ENCODE measurements at regions not wholly inside any gene's neighbourhood (a gene's known extent, or its start where the extent isn't known, plus 50 kb on each side); places are given as distances from the start of the nearest gene placed in this dataset.

- DNase-seq: no peak
These were observed 111.1 kb upstream of the ARHGAP5 start for GRCh38 chr14:31965735-31966598.

GRCh38 chr14:31966896-31967668 lies 110.0 kb upstream of the ARHGAP5 start:
- DNase-seq: no peak

- DNase-seq: no peak
These were observed 109.5 kb upstream of the ARHGAP5 start for GRCh38 chr14:31967669-31967975.

- DNase-seq: no peak
These were observed 108.8 kb upstream of the ARHGAP5 start for GRCh38 chr14:31968107-31968810.

DNA sequence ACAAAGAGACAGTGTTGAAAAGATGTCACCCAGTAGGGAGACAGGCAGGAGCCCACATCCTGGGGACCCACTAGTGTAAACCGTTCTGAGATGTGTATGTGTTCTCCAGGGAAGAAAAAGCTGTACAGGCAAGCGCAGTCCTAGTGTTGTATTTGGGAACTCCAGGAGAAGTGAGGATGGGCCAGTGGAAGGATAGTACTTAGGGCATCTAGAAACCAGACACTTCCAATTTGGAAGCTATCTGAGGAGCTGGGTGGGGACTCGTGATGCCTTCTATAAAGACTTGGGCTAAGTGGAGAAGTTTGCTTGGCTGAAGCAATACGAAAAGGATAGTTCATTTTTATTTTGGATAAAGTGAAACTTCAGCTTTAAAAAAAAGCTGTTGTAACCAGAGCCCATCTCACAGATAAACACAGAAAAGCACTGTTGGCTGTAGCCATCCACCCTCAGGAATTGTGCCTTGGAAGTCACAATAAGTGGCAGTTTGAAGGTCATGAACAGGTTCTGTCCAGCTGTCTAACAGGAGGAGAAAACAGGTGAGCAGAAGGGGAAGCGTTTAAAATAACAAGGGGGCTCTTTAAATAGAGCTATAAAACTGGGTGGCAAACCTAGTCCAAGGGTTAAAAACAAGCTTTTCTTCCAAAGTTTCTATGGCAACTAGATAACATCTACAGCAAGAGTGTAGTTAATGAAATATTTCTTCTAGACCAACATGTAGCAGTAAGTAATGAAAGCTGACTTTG lies 108.0 kb upstream of the ARHGAP5 start:
- no peak for DNase-seq

GRCh38 chr14:31969699-31970240 lies 107.3 kb upstream of the ARHGAP5 start:
- no peak for DNase-seq

DNA sequence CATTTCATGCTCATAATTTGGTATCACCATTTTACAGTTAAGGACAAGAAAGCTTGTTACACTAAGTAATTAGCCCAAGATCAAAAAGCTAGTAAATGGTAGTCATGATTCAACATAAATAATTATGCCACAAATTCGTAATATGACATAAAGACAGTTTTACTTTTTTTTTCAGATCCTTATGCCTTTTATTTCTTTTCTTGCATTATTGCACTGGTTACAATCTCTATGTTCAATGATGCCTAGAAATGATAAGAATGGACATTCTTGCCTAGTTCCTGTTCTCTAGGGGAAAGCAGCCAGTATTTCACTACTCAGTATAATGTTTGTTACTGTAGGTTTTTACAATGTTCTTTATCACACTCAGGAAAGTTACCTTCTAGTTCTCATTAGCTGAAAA lies 106.4 kb upstream of the ARHGAP5 start:
- DNase-seq: no peak

GRCh38 chr14:31971612-31972011 lies 105.5 kb upstream of the ARHGAP5 start:
- no peak for DNase-seq

DNA sequence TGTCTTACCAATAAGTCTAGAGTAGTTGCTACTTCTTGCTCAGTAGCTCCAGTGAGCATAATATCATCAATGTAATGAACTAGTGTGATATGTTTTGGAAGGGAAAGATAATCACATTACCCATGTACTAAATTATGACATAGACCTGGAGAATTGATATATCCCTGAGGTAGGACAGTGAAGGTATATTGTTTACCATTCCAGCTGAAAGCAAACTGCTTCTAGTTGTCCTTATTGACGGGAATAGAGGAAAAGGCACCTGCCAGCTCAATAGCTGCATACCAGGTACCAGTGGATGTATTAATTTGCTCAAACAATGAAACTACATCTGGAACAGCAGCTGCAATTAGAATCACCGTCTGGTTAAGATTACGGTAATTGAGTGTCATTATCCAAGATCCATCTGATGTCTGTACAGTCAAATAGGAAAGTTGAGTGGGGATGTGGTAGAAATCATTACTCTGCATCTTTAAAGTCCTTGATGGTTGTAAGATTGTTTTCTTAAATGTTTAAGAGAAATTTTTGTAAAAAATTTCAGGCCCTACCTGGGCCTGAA lies 100.0 kb upstream of the ARHGAP5 start:
- DNase-seq: no peak

GRCh38 chr14:31978423-31978822 lies 98.7 kb upstream of the ARHGAP5 start:
- DNase-seq: no peak

GRCh38 chr14:31982642-31983041 lies 94.5 kb upstream of the ARHGAP5 start:
- DNase-seq: no peak

GRCh38 chr14:31986405-31986804 lies 90.7 kb upstream of the ARHGAP5 start:
- DNase-seq: no peak

GRCh38 chr14:31987721-31988120 lies 89.4 kb upstream of the ARHGAP5 start:
- no peak for DNase-seq

DNA sequence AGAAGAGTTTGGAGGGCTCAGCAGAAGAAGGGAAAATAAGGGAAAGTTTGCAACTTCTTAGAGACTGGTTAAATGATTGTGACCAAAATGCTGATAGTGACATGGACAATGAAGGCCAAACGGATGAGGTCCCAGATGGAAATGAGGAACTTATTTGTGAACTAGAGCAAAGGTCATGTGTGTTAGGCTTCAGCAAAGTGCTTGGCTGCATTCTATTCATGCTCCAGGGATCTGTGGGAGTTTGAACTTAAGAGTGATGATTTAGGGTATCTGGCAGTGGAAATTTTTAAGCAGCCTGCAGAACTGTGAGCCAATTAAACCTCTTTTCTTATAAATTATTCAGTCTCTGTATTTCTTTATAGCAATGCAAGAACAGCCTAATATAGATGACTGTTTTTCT lies 88.9 kb upstream of the ARHGAP5 start:
- DNase-seq: no peak

- no peak for DNase-seq
These were observed 86.8 kb upstream of the ARHGAP5 start for GRCh38 chr14:31990183-31990857.

DNA sequence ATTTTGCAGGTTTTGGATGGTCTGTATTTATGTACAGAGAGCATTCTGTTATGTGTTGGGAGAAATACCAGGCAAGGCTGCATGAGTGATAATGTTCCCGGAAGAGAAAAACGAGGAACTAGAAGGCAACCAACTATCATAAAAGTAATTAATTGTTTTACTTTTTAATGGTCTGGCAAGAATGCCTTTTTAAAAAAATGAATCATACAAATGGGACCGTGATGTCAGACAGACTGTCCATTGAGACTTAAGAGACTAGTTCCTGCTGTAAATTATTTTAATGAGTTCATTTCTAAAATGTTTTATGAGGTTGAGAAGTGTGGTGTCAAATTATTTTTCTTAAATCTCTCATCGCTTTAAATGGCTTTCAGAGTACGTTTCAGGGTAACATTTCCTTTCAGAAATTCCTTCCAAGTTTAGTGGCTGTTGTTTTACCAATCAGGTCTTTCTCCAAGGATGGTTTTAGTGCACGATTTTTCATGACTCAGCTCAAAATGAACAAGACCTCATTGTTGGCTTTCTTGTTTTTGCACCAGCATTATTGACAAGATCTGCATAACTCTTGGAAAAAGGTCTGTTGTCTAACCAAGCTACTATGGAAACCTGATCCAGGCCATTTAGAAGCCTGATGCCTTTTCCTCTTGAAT lies 86.1 kb upstream of the ARHGAP5 start:
- no peak for DNase-seq

DNA sequence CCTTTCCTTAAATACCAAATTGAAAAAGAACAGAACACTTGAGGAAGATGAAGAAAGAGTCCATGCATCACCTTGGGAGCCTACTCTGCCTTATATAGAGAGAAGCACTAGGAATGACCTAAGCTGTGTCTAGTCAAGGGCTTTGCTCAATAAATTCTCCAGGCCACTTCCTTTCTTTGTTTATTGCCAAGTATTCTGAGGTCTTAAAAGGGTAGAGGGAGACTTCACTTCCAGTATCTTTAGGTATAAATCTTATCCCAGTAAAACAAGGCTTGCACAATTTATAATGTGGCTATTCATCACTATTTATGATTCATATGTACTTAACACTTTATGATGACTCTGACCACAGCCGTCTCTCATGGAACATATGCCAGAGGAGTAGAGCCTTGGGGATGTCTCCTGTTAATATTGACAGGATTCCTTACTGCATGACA lies 85.1 kb upstream of the ARHGAP5 start:
- no peak for DNase-seq

DNA sequence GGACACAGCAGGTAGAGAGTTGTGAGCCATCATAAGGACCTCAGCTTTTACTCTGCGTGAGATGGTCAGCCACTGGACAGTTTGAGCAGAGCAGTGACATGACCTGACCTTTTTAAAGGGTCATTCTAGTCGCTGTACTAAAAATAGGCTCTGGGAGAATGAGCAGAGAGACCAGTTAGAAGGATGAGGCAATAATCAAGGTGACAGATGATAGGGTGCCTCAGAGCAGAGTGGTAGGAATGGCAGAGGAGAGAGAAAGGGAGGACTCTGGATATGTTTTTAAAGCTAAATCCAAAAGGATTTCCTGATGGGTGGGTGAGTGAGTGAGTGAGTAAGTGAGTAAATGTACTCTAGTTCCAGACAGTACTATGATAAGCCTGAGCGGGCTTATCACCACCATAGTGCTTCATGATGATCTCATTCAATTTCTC lies 83.6 kb upstream of the ARHGAP5 start:
- DNase-seq: no peak

GRCh38 chr14:31994391-31995033 lies 82.6 kb upstream of the ARHGAP5 start:
- DNase-seq: no peak

- no peak for DNase-seq
These were observed 73.5 kb upstream of the ARHGAP5 start for GRCh38 chr14:32003585-32003984.

GRCh38 chr14:32004300-32004699 lies 72.8 kb upstream of the ARHGAP5 start:
- DNase-seq: no peak

Data from SHP77 (cell line).